Fibroblast of lung (primary cell): ENCODE measurements at regions not wholly inside any gene's neighbourhood (a gene's known extent, or its start where the extent isn't known, plus 50 kb on each side); places are given as distances from the start of the nearest gene placed in this dataset.

ENCODE experiments used
- EZH2 ChIP-seq: IDR thresholded peaks from 2 replicates; pipeline ENCODE4 v1.5.1; 2012; ENCODE audit warnings: low read length, control low read depth, mild to moderate bottlenecking; ENCODE audit errors: missing control alignments
- TF ChIP-seq, protein P1 (sequence below), 2 donors: IDR thresholded peaks in 1 of 2; conservative IDR thresholded peaks in 1 of 2; 1 replicate in 1 of 2; 2 replicates in 1 of 2; pipeline ENCODE4 v1.5.1; 2011 to 2012; ENCODE audit warnings: low read length in 2 of 2, control low read depth in 1 of 2, inconsistent platforms in 1 of 2, low read depth in 1 of 2, mild to moderate bottlenecking in 1 of 2

- TF ChIP-seq, protein P1, sequence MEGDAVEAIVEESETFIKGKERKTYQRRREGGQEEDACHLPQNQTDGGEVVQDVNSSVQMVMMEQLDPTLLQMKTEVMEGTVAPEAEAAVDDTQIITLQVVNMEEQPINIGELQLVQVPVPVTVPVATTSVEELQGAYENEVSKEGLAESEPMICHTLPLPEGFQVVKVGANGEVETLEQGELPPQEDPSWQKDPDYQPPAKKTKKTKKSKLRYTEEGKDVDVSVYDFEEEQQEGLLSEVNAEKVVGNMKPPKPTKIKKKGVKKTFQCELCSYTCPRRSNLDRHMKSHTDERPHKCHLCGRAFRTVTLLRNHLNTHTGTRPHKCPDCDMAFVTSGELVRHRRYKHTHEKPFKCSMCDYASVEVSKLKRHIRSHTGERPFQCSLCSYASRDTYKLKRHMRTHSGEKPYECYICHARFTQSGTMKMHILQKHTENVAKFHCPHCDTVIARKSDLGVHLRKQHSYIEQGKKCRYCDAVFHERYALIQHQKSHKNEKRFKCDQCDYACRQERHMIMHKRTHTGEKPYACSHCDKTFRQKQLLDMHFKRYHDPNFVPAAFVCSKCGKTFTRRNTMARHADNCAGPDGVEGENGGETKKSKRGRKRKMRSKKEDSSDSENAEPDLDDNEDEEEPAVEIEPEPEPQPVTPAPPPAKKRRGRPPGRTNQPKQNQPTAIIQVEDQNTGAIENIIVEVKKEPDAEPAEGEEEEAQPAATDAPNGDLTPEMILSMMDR (conservative IDR thresholded peaks at IDR 0.05 in 1 of 2, IDR thresholded peaks at IDR 0.05 in 1 of 2; ENCODE audit: low read depth in 1 of 2, low read length in 2 of 2) = no peak
- TF ChIP-seq EZH2 = no peak
Observed at GRCh38 chr5:98419825-98420224, 353.6 kb upstream of the RGMB start.
